GM18502 (cell line): ENCODE measurements at regions not wholly inside any gene's neighbourhood (a gene's known extent, or its start where the extent isn't known, plus 50 kb on each side); places are given as distances from the start of the nearest gene placed in this dataset.
"Not testable (repeated sequence)": the region's sequence is repeated elsewhere in the genome, so short reads cannot be mapped to it uniquely, and the experiment has no call there.

Experiments used
- ATAC-seq: cut with Tn5 transposase; IDR thresholded peaks from one replicate; pipeline ENCODE4 v1.9.1; 2021; ENCODE audit warnings: mild to moderate bottlenecking; ENCODE audit not compliant: unreplicated experiment, poor library complexity

- no peak for ATAC-seq
Measured at GRCh38 chr10:36421992-36422391, 703.4 kb upstream of the ANKRD30A start.

- no peak for ATAC-seq
Measured at GRCh38 chr10:36416513-36416912, 708.9 kb upstream of the ANKRD30A start.

- ATAC-seq: no peak
Measured at GRCh38 chr10:36412942-36413341, 712.5 kb upstream of the ANKRD30A start.

GRCh38 chr10:36400238-36400637 is 725.2 kb upstream of the ANKRD30A start:
- ATAC-seq: not testable (repeated sequence)

- ATAC-seq: no peak
Measured at GRCh38 chr10:36393801-36394200, 731.6 kb upstream of the ANKRD30A start.

- no peak for ATAC-seq
Measured at GRCh38 chr10:36391405-36391804, 734.0 kb upstream of the ANKRD30A start.

GRCh38 chr10:36390221-36390620 is 735.2 kb upstream of the ANKRD30A start:
- ATAC-seq: no peak

- ATAC-seq: no peak
Measured at GRCh38 chr10:36388166-36388565, 737.2 kb upstream of the ANKRD30A start.

GRCh38 chr10:36385693-36386092 is 739.7 kb upstream of the ANKRD30A start:
- no peak for ATAC-seq

- no peak for ATAC-seq
Measured at GRCh38 chr10:36383349-36383748, 741.3 kb upstream of the FZD8 start.

GRCh38 chr10:36381748-36382147 is 739.7 kb upstream of the FZD8 start:
- no peak for ATAC-seq

- no peak for ATAC-seq
Measured at GRCh38 chr10:36380538-36380937, 738.4 kb upstream of the FZD8 start.

- no peak for ATAC-seq
Measured at GRCh38 chr10:36375107-36375506, 733.0 kb upstream of the FZD8 start.

- no peak for ATAC-seq
Measured at GRCh38 chr10:36373424-36374096, 731.5 kb upstream of the FZD8 start.

- no peak for ATAC-seq
Measured at GRCh38 chr10:36367362-36367761, 725.3 kb upstream of the FZD8 start.

- no peak for ATAC-seq
Measured at GRCh38 chr10:36366843-36367242, 724.7 kb upstream of the FZD8 start.

GRCh38 chr10:36366065-36366464 is 724.0 kb upstream of the FZD8 start:
- ATAC-seq: no peak

GRCh38 chr10:36362257-36362656 is 720.2 kb upstream of the FZD8 start:
- ATAC-seq: no peak

- no peak for ATAC-seq
Measured at GRCh38 chr10:36358736-36359135, 716.6 kb upstream of the FZD8 start.

- no peak for ATAC-seq
Measured at GRCh38 chr10:36354633-36355032, 712.5 kb upstream of the FZD8 start.

- no peak for ATAC-seq
Measured at GRCh38 chr10:36351159-36351558, 709.1 kb upstream of the FZD8 start.

- ATAC-seq: no peak
Measured at GRCh38 chr10:36349445-36350078, 707.5 kb upstream of the FZD8 start.
